ENCODE measurements at regions not wholly inside any gene's neighbourhood (a gene's known extent, or its start where the extent isn't known, plus 50 kb on each side); places are given as distances from the start of the nearest gene placed in this dataset.
"Not testable (repeated sequence)": the region's sequence is repeated elsewhere in the genome, so short reads cannot be mapped to it uniquely, and the experiment has no call there.

DNA sequence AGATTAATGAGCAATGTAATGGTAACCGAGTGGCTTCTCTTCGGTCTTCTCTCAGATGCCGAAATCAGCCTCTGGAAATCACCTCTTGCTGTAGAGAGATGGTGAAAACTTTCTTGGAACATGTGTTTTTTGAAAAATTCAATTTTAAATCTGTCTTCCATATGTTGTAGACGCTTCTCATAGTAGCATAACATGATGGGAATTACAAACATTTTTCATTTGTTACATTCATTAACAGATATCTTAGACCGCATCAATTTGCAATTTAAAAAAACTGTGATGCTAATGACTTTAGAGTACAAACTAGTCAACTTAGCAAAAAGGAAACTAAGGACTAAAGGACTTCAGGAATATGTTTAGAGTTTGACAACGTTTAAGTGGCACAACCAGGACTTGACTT lies 275.2 kb downstream of the ASXL3 start:
- FAIRE-seq: no peak

DNA sequence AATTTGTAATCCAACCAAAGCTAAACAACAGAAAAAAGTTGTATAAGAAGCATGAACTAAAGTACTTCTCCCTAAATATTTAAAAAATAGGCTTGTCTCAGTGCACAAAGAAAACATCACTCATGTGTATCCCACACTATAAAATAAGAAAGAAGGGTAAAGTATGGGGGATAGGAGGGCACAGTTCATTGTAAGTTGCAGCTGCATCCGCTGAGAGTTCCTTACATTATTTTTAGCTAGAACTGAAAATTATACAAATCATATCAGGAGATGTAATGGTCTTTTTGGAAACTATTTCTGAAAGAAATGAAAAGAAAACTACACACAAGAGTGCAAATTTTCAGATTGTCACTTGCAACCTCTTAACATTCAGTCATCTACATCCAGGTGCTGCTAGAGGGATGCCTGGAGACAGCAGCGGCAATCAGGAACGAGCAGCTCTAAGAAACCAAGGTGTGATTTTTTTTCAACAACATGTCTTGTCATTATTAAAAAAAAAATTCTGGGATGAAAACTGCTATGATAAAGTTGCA lies 273.6 kb downstream of the ASXL3 start:
- FAIRE-seq: no peak

DNA sequence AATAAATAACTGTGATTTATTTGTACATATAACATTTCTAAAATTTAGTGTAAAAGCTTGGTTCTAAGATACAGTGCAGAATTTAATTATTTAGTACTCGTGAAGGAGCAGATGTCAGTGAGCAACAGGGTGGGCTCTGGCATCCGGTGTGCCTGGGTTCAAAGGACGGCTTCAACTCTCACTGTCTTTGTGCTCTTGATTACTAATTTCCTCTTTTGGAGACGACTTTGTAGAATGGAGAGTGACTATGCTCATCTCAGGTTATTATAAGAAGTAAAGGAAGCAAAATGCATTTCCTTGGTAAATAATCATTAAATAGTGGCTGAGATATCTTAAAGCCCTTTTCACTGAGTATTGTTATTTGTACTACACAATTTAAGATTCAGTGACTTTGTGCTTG lies 271.7 kb downstream of the ASXL3 start:
- no peak for FAIRE-seq

DNA sequence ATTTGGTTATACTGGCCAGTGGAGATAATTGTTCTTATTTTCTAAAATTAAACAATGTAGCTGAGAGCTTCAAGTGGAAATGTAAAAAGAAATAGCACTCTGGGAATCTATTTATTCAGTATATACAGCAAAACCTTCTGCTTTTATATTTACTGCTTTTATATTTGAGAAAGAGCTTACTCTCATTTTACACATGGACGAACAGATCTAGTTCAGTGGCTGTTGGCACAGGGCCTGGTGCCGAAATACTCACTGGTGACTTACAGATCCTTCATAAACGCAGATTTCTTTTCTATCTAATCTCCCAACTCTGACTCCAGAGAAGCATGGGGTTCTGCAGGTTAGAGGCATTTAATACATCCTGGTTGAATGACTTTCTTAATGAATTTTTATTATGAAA lies 266.2 kb downstream of the ASXL3 start:
- FAIRE-seq: no peak

DNA sequence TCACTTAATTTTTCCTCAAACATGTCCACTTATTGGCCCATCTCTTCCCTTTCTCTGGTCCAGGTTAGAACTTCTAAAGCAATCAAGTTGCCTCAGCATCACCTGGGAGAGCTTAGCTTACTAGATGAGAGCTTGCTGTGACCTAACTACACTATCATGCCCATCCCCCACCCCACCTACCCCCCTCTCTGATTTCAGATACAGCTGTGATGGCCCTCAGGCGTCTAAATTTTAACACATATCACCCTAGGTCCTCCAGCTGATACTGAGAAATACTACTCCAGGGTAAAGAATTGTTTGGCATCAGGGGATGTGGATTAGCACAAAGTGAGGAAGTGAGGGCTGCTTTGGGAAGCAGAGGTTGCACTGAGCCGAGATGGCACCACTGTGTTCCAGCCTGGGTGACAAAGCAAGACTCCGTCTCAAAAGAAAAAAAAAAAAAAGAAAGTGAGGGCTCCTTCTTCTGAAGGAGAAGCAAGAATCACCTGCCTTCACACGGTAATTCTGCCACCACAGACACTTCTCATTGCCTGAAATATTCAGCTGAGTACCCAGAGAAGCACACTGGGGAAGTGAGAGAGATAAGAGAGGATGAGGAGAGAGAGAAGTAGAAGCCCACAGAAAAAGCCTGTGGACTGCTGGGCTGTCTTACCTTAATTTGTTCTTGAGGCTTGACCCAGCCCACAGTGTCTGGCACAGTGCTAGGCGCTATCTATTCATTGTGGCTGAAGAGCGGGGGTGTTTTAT lies 263.4 kb downstream of the ASXL3 start:
- FAIRE-seq: no peak

DNA sequence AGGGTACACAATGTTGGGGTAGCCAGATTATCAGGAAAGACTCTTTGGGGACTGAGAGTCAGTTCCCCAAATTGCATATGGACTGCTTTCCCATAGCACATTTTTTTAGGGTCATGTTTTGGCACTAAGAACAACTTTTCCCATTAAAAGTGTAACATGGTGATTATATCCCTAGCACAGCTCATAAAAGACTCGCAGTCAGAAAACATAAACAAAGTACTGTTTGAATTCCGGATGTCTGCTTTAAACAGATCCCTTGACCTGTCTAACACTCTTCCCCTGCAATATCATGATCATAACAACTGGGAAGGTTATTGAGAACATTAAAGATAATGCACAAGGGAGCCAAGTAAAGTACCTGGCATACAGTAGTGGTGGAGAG lies 262.2 kb downstream of the ASXL3 start:
- no peak for FAIRE-seq

DNA sequence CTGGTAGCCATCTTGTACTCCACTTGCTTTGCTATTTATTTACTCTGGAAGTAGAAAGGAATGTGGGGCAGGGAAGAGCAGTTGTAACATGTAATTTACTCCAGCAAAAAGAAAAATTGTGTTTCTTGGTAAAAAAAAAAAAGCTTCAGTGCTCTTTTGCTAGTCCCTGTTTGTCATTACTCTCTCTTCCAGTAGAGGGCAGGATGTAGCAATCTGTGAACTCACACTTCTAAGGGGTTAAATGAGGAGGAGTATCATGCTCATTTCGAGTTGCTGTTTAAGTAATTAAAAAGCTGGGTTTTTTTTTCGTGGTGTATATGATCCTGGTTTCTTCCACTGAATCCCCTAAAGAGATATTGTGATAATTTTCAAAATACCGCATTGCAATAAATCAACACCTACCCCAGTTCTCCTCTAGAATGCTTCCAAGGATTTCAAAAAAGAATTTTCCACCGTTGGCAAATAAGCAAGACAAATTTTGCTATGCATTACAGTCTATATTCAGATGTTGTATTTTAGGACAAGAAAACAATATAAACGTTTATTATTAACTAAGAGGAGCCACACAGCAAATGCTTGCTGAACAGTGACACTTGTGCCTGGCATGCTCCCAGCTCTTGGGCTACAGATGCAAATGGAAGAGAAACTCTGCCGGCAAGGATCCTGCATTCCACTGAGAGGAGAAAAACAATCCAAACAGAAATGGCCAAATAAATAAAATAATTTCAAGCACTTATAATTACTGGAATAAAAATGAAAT lies 261.6 kb downstream of the ASXL3 start:
- FAIRE-seq: no peak

DNA sequence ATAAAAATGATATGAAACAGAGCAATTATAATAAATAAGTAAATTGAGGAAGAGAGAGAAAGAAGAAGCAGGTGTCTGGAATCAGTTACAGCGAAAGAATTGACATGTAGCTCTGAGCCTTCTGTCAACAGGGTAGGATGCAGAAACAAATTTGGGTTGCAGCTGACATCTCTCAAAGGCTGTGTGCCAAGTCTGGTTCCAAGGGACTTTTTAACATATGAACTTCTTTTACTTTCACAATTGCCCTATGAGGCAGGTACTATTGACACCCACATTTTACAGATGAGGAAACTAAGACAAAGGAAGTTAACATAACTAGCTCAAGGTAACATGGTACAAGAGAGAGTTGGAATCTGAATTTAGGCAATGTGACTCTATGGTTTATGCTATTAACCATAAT lies 260.0 kb downstream of the ASXL3 start:
- no peak for FAIRE-seq

DNA sequence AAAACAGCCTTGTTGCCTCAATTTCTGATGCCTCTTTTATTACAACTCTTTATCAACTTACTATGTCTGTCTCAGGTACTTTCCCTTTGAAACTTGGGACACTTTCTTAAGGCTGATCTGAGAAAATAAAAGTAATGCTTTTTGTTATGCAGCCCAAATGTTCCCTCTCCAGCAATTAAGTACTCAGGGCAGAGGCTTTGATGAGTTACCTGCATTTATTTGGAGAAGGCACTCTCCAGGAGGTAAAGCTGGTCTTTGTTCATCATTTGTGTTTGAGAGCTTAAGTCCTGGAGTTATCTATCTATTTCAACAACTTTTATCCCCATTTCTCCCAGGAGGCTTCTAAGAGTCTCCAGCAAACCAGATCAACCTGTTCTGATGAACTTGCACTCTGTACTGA lies 259.2 kb downstream of the ASXL3 start:
- no peak for FAIRE-seq

DNA sequence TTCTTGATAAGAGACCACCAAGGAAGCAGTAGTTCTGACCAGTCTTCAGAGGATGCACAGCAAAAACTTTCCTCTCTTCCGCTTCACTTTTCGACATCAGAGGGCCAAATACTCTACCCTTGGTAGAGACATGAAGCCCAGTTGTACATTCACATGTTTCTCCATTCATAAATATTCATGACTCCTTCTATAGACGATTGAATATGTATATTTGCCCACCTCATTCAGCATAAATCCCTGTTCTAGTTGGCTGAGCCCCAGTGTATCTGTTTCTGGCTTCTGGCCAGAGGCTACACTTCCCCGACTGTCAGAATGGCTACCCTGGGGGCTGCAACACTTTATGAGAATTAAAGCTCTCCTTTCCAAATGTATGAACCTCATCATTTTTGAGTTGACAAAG lies 258.5 kb downstream of the ASXL3 start:
- FAIRE-seq: no peak

DNA sequence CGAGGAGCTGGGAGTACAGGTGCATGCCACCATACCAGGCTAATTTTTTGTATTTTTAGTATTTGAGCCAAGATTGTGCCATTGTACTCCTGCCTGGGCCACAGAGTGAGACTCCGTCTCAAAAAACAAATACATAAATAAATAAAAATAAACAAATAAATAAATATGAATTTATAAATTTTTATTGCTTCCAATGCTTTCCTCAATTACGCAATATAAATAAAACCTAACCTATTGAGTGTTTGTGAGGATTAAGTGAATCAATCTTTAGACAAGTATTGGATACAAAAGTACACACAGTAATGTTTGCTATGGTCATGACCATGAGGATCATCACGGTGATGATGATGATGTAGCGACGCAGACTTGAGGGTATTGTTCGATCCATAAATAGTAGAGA lies 257.4 kb downstream of the ASXL3 start:
- FAIRE-seq: no peak

DNA sequence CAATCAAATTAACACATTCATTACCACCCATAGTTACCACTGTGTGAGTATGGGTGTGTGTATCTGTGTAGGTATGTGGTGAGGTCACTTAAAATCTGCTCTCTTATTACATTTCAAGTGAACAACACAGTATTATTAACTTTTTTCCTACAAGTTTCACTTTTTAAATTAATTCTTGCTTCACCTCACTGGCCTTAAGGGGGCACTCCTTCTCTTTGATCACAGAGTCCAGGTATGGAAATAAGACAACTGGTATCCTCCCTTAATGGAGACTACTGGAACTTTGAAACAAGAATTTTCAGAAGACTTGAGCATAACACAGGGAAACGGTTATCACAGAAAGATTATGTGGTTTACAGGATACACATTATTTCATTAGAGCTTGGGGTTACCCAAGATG lies 255.8 kb downstream of the ASXL3 start:
- no peak for FAIRE-seq

DNA sequence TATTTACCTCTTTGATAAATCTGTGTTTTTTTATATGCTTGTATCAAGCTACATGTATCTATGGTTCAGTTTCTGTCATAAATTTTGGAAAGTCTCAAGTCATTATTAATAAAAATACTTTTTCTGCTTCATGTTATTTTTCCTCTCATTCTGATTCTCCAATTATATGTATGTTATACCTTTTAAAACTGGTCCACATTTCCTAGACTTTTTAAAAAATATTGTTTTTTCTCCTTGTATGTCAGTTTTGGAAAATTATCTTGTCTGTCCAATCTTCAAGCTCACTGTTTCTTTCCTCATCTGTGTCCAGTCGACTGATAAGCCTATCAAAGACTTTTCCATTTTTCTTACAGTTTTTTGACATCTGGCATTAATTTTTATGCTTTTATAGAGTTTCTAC lies 253.4 kb downstream of the ASXL3 start:
- no peak for FAIRE-seq

DNA sequence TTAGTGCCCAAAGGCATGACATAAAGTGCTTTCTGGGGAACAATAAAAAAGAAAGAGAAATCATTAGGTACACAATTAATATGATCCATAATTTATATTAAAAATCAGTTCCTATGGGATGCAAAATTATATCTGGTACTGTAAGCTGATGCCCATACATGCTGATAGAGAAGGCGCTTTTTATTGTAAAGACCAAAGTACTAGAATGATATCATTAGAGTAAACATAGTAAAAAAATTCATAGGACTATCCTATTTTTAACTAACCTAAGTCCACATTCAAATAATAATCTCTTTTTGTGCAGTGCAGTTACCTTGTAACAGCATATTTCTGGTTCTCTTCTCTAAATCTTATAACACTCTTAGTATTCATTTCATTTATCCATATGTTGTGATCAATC lies 252.2 kb downstream of the ASXL3 start:
- no peak for FAIRE-seq

DNA sequence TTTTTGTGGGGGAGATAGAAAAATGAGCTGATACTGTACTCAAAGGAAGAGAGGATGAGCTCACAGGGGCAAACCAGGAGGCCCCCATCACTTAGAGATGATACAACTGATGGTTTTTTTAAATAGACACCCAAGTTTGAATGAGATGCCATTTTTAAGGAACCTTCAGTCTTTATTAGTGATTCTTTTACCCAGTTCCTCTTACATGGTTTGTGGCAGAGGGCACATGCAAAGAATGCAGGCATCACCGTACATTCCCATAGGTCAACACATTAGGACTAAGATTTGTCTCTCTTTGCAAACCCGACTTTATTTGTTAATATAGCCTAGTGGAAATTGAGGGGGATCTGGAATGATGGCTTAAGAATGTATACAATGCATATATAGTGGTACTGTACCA lies 250.9 kb downstream of the ASXL3 start:
- no peak for FAIRE-seq

DNA sequence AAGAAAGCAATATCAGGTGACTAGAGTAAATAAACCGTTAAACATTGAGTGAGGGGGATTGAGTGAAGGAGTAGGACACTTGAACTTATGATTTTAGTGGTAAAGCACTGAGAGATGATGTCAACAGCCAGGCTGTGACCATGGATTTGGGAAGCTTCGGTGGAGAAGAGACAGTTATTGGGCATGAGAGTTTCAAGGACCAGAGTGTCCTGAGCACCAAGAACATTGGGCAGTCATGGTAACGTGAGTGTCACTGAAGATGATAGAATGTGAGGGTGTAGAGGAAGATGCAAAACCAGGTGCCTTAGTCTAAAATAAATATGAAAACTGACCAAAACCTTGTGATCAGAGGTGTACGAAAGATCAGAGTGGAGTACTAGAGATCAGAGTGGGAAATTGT lies 248.1 kb downstream of the ASXL3 start:
- no peak for FAIRE-seq

DNA sequence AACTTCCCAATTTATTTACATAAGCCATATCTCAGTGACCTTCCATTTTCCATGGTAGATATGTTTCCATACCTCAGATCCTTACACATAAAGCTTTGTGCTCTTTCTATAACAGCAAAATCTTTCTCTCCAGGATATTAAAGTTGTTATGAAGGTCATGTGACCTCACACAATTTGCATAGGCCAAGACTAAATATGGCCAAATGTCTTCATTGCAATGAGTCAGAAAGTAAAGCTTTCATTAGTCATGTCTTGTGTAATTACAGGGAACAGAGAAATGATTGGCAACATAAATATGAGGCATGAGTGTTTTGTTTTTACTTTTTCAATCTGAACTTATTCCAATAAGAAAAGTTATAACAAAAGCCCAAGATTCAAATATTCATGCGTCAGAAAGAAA lies 243.5 kb downstream of the ASXL3 start:
- no peak for FAIRE-seq

DNA sequence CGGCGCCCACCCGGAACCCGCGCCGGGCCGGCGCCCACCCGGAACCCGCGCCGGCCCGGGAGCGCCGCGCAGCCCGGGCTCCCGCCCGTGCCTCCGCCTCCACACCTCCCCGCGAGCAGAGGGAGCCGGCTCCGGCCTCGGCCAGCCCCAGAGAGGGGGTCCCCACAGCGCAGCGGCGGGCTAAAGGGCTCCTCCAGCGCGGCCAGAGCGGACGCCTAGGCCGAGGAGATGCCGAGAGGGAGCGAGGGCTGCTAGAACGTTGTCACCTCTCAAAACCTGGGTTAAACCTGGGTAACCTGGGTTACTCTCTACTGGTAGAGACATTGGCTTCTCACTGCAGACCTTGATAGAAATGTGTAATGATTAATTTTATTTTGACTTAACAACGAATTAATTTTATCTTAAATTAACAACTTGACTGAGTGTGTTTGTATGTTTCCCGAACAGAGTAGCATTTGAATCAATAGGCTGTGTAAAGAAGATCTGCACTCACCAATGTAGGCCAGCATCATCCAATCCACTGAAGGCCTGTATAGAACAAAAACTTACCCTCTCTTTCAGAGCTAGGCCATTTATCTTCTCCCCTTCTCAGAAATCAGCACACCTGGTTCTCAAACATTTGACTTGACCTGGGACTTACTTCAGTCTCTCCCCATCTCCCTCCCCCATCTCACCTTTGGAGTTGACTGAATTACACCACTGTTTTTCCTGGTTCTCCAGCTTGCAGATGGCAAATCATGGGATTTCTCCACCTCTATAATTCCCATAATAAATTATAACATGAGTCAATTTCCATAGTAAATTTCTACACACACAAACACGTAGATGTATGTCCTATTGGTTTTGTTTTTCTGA lies 242.7 kb downstream of the ASXL3 start:
- no peak for FAIRE-seq

DNA sequence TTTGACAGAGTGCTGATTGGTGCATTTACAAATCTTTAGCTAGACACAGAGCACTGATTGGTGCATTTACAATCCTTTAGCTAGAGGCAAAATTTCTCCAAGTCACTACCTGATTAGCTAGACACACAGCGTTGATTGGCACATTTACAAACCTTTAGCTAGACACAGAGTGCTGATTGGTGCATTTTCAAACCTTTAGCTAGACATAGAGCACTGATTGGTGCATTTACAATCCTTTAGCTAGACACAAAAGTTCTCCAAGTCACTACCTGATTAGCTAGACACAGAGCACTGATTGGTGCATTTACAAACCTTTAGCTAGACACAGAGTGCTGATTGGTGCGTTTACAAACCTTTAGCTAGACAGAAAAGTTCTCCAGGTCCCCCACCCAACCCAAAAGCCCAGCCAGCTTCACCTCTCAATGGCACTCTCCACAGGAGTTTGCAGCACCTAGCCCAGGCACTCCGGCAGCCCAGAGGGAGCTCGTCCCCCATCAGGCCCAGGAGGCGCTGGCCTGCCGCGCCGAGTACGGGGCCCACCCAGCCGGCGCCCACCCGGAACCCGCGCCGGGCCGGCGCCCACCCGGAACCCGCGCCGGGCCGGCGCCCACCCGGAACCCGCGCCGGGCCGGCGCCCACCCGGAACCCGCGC lies 241.8 kb downstream of the ASXL3 start:
- FAIRE-seq: not testable (repeated sequence)

DNA sequence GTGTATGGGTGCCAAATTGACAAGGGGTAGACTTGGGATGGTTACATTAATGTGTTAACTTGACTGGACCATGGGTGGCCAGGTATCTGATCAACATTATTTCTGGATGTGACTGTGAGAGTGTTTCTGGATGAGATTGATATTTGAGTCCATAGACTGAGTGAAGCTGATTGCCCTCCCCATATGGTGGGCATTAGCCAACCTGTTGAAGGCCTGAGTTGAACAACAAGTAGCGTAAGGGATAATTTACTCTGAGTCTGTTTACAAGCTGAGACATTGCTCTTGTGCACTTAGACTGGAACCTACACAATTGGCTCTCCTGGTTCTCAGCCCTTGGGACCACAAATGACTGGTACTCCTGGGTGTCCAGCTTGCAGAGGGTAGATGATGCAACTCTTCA lies 240.1 kb downstream of the ASXL3 start:
- FAIRE-seq: no peak

DNA sequence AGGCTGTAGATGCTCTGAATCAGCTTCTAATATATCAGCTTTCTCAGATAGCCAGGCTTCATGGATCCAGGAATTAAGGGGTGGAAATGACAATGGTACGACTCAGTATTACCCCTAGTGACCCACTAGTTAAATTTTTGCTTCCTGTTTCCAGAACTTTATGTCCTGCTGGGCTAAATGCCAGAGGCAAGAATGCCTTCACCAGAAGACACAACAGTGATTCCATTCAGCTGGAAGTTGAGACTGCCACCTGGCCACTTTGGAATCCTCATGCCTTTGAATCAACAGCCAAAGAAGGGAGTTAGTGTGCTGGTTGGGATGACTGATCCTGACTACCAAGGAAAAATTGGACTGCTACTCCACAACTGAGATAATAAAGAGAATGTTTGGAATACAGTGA lies 239.1 kb downstream of the ASXL3 start:
- no peak for FAIRE-seq

DNA sequence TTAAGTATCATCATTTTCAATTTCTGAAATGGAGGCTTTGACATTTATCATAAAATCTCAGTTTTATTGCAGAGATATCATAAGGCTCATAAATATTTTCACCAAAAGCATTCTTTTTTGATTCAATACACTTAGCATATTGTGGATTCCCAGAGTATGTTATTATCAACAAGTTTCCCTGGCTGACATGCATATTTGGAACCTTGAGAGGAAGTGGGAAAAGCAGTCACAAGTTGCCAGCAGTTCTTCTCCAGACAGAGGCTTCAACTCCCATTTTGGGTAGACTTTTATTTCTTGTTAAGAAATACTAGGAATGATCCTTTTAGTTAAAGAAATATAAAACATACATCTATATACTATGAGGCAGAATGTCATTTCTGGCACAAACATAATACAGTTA lies 236.5 kb downstream of the ASXL3 start:
- no peak for FAIRE-seq

DNA sequence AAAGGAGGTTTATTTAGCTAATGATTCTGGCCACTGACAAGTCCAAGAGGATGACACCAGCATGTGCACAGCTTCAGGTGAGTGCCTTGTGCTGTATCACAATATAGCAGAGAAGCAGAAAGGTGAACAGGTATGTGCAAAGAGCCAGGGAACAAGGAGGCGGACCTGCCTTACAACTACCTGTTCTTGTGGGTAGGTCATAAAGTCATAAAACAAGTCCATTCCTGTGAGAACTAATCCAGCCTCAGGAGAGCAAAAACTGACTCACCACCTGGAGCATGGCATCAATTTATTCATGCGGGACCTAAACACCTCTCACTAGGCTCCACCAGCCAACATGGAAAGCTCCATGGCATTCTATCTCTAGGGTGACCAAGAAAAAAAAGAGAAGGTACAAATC lies 234.2 kb downstream of the ASXL3 start:
- FAIRE-seq: no peak
